B cell (primary cell): ENCODE measurements at regions not wholly inside any gene's neighbourhood (a gene's known extent, or its start where the extent isn't known, plus 50 kb on each side); places are given as distances from the start of the nearest gene placed in this dataset.

Experiments
- ATAC-seq: fragments of 200-7000 bp; cut with Tn5 transposase; one replicate; pipeline ENCODE4 v1.10.0; 2021; ENCODE audit warnings: low read depth, mild to moderate bottlenecking, moderate number of reproducible peaks, moderate library complexity
- CTCF ChIA-PET: fragments of 350-600 bp; sonication (Branson Sonifier 250); formaldehyde crosslinking; loops from one replicate; lab custom pipeline; 2021; ENCODE audit warnings: antibody characterized with exemption, inconsistent platforms; lab: Charles Lee
- POLR2A ChIA-PET: fragments of 350-600 bp; sonication (Branson Sonifier 250); formaldehyde crosslinking; loops from one replicate; lab custom pipeline; 2021; ENCODE audit warnings: antibody characterized with exemption; lab: Charles Lee
- DNase-seq: peaks from one replicate; pipeline ENCODE4 v3.0.0; 2013
- H2AFZ ChIP-seq: 2 replicates; pipeline ENCODE4 v1.6.1; 2012; ENCODE audit warnings: mild to moderate bottlenecking, low read depth, low read length; ENCODE audit not compliant: insufficient read depth, poor library complexity, severe bottlenecking
- H3K27ac ChIP-seq, 2 donors: 1 replicate in 1 of 2; 2 replicates in 1 of 2; pipeline ENCODE4 v1.5.1; 2012 to 2013; ENCODE audit warnings: low read length in 2 of 2, mild to moderate bottlenecking in 2 of 2, moderate library complexity in 1 of 2
- H3K27me3 ChIP-seq, 4 experiments: fragments of 200-600 bp in 1 of 4; sonication (generic) in 1 of 4; replicated peaks in 1 of 4; 1 replicate in 2 of 4; 2 replicates in 2 of 4; pipeline versions ENCODE4 v1.6.1 to v1.7.0; 2013 to 2016; ENCODE audit warnings: low read length in 3 of 4, mild to moderate bottlenecking in 2 of 4, mixed read lengths in 1 of 4, moderate library complexity in 1 of 4; ENCODE audit not compliant: insufficient read depth in 4 of 4, control insufficient read depth in 3 of 4; ENCODE audit errors: control extremely low read depth in 1 of 4
- H3K36me3 ChIP-seq, 2 experiments: replicated peaks in 1 of 2; 1 replicate in 1 of 2; 2 replicates in 1 of 2; pipeline versions ENCODE4 v1.6.1 to v1.7.1; 2013; ENCODE audit warnings: low read length in 1 of 2; ENCODE audit not compliant: insufficient read depth in 2 of 2, control insufficient read depth in 1 of 2; ENCODE audit errors: control extremely low read depth in 1 of 2, extremely low read depth in 1 of 2
- H3K4me1 ChIP-seq, 2 donors: fragments of 200-600 bp in 1 of 2; sonication (generic) in 1 of 2; 1 replicate in 1 of 2; 2 replicates in 1 of 2; pipeline versions ENCODE4 v1.5.1 to v1.6.1; 2013 to 2017; ENCODE audit warnings: low read length in 2 of 2; ENCODE audit not compliant: control insufficient read depth in 2 of 2, insufficient read depth in 2 of 2
- H3K4me2 ChIP-seq: replicated peaks from 2 replicates; pipeline ENCODE3; 2012; ENCODE audit warnings: mild to moderate bottlenecking, low read depth, low read length; ENCODE audit not compliant: poor library complexity, severe bottlenecking
- H3K4me3 ChIP-seq, 5 experiments: fragments of 200-600 bp in 1 of 5; sonication (generic) in 1 of 5; 1 replicate in 3 of 5; 2 replicates in 2 of 5; pipeline versions ENCODE4 v1.5.1 to v1.7.0; 2011 to 2016; ENCODE audit warnings: low read length in 4 of 5, mild to moderate bottlenecking in 4 of 5, low read depth in 2 of 5, control low read depth in 1 of 5, moderate library complexity in 1 of 5; ENCODE audit not compliant: insufficient read depth in 1 of 5; ENCODE audit errors: control extremely low read depth in 1 of 5, extremely low read depth in 1 of 5
- H3K79me2 ChIP-seq: fragments of 200-600 bp; sonication (generic); one replicate; pipeline ENCODE4 v1.6.0; 2016; ENCODE audit warnings: low read length; ENCODE audit not compliant: control insufficient read depth, insufficient read depth
- H3K9ac ChIP-seq: fragments of 200-600 bp; sonication (generic); 2 replicates; pipeline ENCODE4 v1.6.1; 2017; ENCODE audit warnings: mild to moderate bottlenecking, low read length, moderate library complexity
- H3K9me3 ChIP-seq, 3 donors: one replicate each; pipeline versions ENCODE4 v1.6.1 to v1.7.1; 2013; ENCODE audit warnings: low read length in 2 of 3; ENCODE audit not compliant: control insufficient read depth in 2 of 3, insufficient read depth in 1 of 3; ENCODE audit errors: control extremely low read depth in 1 of 3
- H4K20me1 ChIP-seq: 2 replicates; pipeline ENCODE4 v1.6.0; 2012; ENCODE audit warnings: mild to moderate bottlenecking, low read length; ENCODE audit not compliant: insufficient read depth, control insufficient read depth, poor library complexity, severe bottlenecking
- H3K27ac Mint-ChIP-seq: one replicate; pipeline ENCODE4 v1.8.0; 2021; ENCODE audit warnings: mixed read lengths
- H3K27me3 Mint-ChIP-seq: one replicate; pipeline ENCODE4 v1.8.0; 2021; ENCODE audit warnings: mixed read lengths
- H3K4me1 Mint-ChIP-seq: one replicate; pipeline ENCODE4 v1.8.0; 2021; ENCODE audit warnings: mixed read lengths
- H3K4me3 Mint-ChIP-seq: one replicate; pipeline ENCODE4 v1.8.0; 2021; ENCODE audit warnings: mixed read lengths
- H3K9me3 Mint-ChIP-seq: one replicate; pipeline ENCODE4 v1.8.0; 2022; ENCODE audit warnings: mixed read lengths; ENCODE audit not compliant: insufficient read depth
- CTCF ChIP-seq: fragments of 200-600 bp; IDR thresholded peaks from one replicate; pipeline ENCODE4 v1.8.0; 2022; ENCODE audit warnings: antibody characterized with exemption, mild to moderate bottlenecking
- EZH2 ChIP-seq: IDR thresholded peaks from 2 replicates; pipeline ENCODE4 v1.6.1; 2012; ENCODE audit warnings: borderline replicate concordance, low read depth, mild to moderate bottlenecking, moderate library complexity, low read length; ENCODE audit not compliant: insufficient read depth, poor library complexity, severe bottlenecking
- WGBS: methylation state at CpG from one replicate; pipeline ENCODE4 v1.1.5; 2013; ENCODE audit warnings: missing lambda C conversion rate; ENCODE audit not compliant: insufficient coverage; 5-methylcytosine and 5-hydroxymethylcytosine counted together
- intact Hi-C: fragments of 100-400 bp; cut with micrococcal nuclease; formaldehyde crosslinking; loops from one replicate; pipeline ENCODE4 v1.10.0; 2022

- H3K4me3 ChIP-seq, result no peak overlapping the region
- no peak overlapping the region for H2AFZ ChIP-seq
- no peak overlapping the region for H3K27ac ChIP-seq
- peaks cover 0 to 4% (median 0%) of the 10 kb centered on the region in 3 donors for H3K9me3 ChIP-seq
- Mint-ChIP-seq H3K4me1 (no peaks in the 10 kb centered on the region), H3K4me3 (no peak overlapping the region), H3K27ac (no peak overlapping the region), H3K27me3 (no peaks in the 10 kb centered on the region), H3K9me3 (no peaks in the 10 kb centered on the region)
- no peak for TF ChIP-seq EZH2
- TF ChIP-seq CTCF, result no peak
- H3K4me2 ChIP-seq, result no peak overlapping the region
- CTCF ChIA-PET, result no interaction called here
- DNase-seq, result no peak
- H3K36me3 ChIP-seq, result no peaks in the 10 kb centered on the region
- no peak overlapping the region for H3K9ac ChIP-seq
- H3K4me1 ChIP-seq, result no peaks in the 10 kb centered on the region
- intact Hi-C loops, result no loop called here
- no peaks in the 10 kb centered on the region for H4K20me1 ChIP-seq
- WGBS, result 86% methylated on average over 7 of the region's 9 CpGs
- POLR2A ChIA-PET, result no interaction called here
- ATAC-seq, result no peak
- no peaks in the 10 kb centered on the region for H3K27me3 ChIP-seq
- H3K79me2 ChIP-seq, result no peaks in the 10 kb centered on the region
These were observed 1111.1 kb downstream of the BCL11B start for GRCh38 chr14:98160901-98161300.

GRCh38 chr14:98161356-98161755 is 1110.6 kb downstream of the BCL11B start:
- Histone ChIP-seq H2AFZ (no peak overlapping the region), H3K4me3 (no peak overlapping the region), H3K27ac (no peak overlapping the region), H3K4me2 (no peak overlapping the region), H3K9me3 (peaks cover 0 to 4% (median 0%) of the 10 kb centered on the region in 3 donors), H3K9ac (no peak overlapping the region), H3K79me2 (no peaks in the 10 kb centered on the region), H3K4me1 (no peaks in the 10 kb centered on the region), H3K36me3 (no peaks in the 10 kb centered on the region), H4K20me1 (no peaks in the 10 kb centered on the region), H3K27me3 (no peaks in the 10 kb centered on the region)
- ChIA-PET CTCF (no interaction called here), POLR2A (no interaction called here)
- Mint-ChIP-seq H3K4me3 (no peak overlapping the region), H3K27me3 (no peaks in the 10 kb centered on the region), H3K27ac (no peak overlapping the region), H3K9me3 (no peaks in the 10 kb centered on the region), H3K4me1 (no peaks in the 10 kb centered on the region)
- ATAC-seq, result no peak
- intact Hi-C loops, result no loop called here
- no peak for DNase-seq
- WGBS, result 92% methylated on average over 4 of the region's 4 CpGs
- TF ChIP-seq EZH2, result no peak
- no peak for TF ChIP-seq CTCF
